ENCODE measurements at regions not wholly inside any gene's neighbourhood (a gene's known extent, or its start where the extent isn't known, plus 50 kb on each side); places are given as distances from the start of the nearest gene placed in this dataset.
"Not testable (repeated sequence)": the region's sequence is repeated elsewhere in the genome, so short reads cannot be mapped to it uniquely, and the experiment has no call there.

GRCh38 chr6:3553254-3553653 lies 96.4 kb upstream of the SLC22A23 start:
- no peak for DNase-seq (ENCODE audit: low read depth in 3 of 3)

DNA sequence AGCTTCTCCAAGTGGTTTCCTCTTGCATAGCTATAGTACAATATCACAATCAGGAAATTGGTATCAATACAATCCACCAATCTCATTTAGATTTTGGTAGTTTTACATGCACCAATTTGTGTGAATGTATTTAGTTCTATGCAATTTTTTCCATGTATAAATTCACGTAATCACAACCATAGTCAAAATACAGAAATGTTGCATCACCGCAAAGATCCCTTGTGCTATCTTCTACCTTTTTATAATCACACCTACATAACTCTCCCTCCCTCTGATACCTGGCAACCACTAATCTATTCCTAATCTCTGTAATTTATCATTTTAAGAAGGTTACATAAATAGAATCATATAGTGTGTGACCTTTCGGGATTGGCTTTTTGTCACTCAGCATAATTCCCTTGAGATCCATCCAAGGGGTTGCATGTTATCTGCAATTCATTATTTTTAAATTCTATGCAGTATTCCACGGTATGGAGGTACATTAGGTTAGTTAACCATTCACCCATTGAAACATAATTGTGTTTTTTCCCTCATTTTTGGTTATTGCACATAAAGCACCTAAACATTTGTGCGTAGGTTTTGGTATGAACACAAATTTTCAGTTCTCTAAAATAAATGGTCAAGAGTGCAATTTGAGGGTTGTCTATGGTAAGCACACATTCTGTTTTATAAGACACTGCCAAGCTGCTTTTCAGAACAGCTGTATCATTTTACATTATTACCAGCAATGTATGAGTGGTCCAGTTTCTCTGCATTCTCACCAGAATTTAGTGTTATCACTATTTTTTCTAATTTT lies 95.1 kb upstream of the SLC22A23 start:
- DNase-seq (ENCODE audit: low read depth in 3 of 3) = no peak

GRCh38 chr6:3549314-3549940 lies 92.6 kb upstream of the SLC22A23 start:
- DNase-seq (ENCODE audit: low read depth in 3 of 3) = no peak

DNA sequence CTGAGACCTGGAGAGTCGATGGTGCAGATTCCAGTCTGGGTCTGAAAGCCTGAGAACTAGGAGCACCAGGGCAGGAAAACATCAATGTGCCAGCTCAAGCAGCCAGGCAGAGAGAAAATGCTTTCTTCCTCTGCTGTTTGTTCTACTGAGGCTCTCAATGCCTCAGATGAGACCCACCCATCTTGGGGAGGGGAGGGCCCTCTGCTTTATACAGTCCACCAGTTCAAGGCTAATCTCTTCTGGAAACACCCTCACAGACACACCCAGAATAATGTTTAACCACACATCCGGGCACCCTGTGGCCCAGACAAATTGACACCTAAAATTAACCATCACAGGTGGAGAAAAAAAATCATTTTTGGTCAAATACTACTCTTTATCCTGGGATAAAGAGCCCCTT lies 89.3 kb upstream of the SLC22A23 start:
- DNase-seq (ENCODE audit: low read depth in 3 of 3) = no peak

GRCh38 chr6:3545156-3545555 lies 88.3 kb upstream of the SLC22A23 start:
- no peak for DNase-seq (ENCODE audit: low read depth in 3 of 3)

GRCh38 chr6:3542032-3542640 lies 85.3 kb upstream of the SLC22A23 start:
- no peak for DNase-seq (ENCODE audit: low read depth in 3 of 3)

GRCh38 chr6:3541006-3541585 lies 84.2 kb upstream of the SLC22A23 start:
- DNase-seq (ENCODE audit: low read depth in 3 of 3) = no peak

DNA sequence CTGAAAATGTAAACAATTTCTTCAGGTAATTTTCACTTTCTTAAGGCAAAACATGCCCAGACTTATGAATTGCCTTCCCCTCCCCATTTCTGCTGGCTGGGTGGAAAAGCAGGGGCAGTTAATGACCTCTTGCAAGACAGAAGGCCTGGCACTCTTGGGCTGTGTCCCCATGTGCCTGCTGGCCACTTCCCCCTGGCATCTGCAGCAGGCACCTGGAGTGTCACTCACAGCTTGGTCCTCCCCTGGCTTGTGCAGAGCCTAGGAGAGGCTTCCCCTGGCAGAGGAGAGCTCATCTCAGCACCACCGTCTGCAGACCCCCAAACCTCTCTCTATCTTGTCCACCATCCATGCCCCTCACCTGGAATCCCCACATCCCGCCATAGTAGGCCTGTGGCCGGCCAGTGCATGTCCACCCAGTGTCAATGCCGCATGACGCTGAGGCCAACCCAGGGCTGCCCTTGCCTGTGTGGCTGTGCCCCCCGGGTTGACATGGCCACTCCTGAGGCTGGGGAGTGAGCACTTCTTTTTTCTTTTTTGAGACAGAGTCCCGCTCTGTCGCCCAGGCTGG lies 83.5 kb upstream of the SLC22A23 start:
- DNase-seq (ENCODE audit: low read depth in 3 of 3) = no peak

GRCh38 chr6:3538536-3538935 lies 81.7 kb upstream of the SLC22A23 start:
- DNase-seq (ENCODE audit: low read depth in 3 of 3) = no peak

DNA sequence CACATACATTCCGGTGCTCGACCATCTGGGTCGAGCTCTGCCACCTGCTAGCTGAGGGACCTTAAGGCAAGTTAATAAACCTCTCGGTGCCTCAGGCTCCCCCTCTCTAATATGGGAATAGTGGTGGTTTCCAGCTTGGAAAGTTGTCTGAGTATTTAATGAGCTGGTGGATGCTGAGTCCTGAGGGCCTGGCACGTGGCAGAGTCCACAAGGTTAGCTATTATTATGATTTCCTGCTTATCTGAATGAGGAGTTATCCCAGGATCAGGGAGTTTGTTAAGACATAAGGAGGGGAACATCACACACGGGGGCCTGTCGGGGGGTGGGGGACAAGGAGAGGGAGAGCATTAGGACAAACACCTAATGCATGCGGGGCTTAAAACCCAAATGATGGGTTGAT lies 80.1 kb upstream of the SLC22A23 start:
- DNase-seq (ENCODE audit: low read depth in 3 of 3) = no peak

DNA sequence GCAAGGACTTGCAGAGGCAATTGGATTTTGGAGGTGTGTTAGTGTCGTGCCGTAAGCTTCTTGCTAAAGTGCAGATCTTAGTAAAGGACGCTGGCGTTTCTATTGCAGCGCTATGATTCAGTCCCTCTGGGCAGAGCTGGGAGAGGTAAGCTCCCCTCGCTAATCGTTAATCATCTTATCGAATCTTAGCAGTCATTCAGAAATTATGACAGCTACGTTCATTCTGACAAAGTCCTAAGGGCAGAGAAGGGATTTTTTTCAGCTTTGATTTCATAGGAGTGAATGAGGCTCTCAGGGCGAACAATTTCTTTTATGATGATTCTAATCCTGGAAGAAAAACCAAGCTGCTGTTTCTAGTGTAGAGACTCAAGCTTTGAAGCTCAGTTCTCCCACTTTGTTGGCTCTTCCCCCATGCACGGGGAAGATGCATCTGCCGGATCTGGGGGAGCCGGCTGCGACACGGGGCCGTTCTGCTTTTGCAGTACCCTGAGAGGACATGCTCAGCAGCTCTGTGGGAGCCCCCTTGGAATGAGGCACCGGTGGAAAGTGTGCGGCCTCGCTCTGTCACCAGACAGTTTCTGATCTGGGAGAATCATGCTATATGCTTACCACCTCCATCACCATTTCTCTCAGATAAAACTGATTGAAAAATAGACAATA lies 79.1 kb upstream of the SLC22A23 start:
- no peak for DNase-seq (ENCODE audit: low read depth in 3 of 3)

DNA sequence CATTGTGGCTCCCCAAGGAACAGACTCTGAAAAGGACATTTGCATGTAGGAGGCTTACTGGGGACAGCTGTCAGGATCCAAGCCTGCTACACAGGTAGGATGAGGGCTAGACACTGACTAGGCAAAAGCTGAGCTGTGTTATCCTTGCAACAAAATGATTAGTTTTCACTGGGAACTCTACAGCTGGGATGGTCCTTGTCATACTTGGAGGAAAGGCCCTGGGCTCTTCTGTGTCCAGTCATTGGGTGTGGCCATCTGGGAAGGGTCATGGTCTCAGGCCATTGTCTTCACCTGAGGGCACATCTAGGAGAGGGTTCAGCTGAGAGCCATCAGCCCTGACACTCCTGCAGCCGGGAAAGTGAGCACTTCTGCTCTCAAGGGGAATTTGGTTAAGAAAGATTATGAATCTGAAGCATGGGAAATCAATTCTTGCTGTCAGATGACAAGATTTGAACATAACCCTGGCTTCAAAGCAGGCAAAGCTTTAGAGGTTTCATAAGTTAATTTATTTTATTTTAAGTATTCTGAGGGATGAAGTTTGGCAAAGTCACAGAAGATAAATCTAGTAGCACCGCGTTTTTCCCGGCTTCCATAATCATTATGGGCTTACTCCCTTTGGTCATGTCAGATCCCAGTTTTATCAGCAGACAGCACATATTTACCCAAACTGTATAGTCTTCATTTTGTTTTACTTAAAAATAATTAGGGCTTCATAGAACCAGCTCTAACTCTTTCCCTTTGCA lies 78.4 kb upstream of the SLC22A23 start:
- DNase-seq (ENCODE audit: low read depth in 3 of 3) = no peak

DNA sequence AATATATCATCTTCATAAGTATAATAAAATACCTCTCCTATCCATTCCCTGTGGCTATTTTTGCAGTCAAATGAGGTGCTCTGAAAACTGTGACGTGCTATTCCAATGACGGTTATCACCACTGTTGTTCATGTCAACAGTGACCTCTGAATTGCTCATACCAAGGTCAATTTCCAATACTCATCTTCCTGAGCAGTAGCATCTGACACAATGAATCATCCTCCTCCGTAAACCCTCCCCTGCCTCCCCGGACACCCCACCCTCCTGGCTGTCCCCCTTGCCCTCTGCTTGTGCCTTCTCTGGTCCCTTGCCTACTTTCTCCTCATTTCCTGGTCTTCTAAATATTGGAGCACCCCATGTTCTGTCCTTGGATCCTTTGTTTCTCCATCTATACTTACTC lies 77.7 kb upstream of the SLC22A23 start:
- no peak for DNase-seq (ENCODE audit: low read depth in 3 of 3)

- DNase-seq (ENCODE audit: low read depth in 3 of 3) = no peak
Observed at GRCh38 chr6:3533981-3534380, 77.1 kb upstream of the SLC22A23 start.

DNA sequence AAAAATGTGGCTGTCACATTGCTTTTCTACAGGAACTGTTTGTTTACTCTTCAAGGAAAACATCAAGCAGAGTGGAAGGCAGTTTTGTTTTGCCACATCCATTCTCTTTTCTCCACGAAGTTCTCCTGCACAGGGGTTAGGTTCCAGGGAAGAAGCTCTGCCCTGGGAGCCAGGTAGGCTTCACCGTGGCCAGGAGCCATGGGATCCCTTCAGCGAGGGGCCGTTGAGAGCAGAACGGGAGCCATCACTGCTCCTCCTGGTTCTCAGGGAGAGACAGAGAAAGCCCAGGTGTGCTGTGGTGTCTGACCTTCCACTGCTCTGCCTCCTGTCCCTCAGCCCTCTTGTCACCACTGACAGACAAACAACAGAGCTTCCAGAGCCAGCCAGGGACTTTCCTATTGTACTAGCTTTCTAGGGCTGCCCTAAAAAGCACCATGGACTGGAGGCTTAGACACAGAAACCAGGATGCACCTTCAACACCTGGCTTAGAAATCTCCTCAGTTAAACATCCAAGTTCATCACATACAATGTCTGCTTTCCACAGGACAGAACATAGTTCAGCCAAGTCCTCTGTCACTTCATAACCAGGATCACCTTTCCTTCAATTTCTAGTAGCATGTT lies 75.6 kb upstream of the SLC22A23 start:
- DNase-seq (ENCODE audit: low read depth in 3 of 3) = no peak

DNA sequence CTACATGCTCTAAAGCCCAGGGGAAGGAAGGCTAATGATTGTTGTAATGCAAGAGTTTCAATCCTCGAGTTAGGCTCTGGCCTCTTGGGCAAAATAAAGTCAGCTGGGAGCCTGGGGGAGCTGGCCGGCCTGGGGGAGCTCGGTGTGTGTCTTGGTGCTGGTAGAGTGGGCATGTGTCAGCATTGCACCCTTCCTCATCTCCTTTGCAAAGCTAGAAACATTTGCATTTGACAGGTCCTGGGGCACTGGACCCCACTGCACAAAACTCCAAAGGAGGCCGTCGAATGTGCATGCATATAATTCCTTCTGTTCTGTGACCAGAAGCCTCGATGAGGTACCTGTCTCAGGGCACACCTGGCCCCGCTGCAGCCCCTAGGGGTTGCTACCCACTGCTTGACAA lies 74.6 kb upstream of the SLC22A23 start:
- no peak for DNase-seq (ENCODE audit: low read depth in 3 of 3)

GRCh38 chr6:3530515-3530914 lies 73.7 kb upstream of the SLC22A23 start:
- DNase-seq (ENCODE audit: low read depth in 3 of 3) = no peak

DNA sequence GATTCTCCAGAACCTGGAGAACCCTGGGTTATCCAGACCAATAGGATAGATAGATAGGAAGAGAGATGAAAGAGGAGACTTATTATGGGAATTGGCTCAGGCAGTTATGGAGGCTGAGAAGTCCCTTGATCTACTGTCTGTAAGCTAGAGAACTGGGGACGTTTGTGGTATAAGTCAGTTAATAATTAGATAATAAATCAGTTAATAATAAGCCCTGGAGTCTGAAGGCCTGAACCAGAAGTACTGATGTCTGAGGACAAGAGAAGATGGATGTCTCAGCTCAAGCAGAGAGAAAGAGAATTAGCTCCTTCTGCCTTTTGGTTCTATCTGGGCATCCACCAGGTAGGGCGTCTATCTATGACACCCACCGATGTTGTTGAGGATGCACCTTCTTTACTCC lies 72.9 kb upstream of the SLC22A23 start:
- DNase-seq (ENCODE audit: low read depth in 3 of 3) = no peak

- DNase-seq (ENCODE audit: low read depth in 3 of 3) = no peak
Observed at GRCh38 chr6:3529232-3529631, 72.4 kb upstream of the SLC22A23 start.

- not testable (repeated sequence) for DNase-seq (ENCODE audit: low read depth in 3 of 3)
Observed at GRCh38 chr6:3528081-3528671, 71.3 kb upstream of the SLC22A23 start.

DNA sequence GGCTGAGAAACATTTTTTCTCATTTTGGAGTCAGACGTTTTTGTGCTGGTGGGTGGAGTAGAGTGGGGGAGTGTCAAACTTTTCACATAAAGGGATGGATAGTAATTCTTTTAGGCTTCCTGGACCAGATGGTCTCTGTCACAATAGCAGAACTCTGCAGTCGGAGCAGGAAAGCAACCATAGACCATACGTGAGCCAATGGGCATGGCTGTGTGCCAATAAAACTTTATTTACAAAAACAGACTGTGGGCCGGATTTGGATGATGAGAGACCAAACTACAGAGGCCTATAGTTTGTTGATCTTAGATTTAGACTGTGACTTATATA lies 70.8 kb upstream of the SLC22A23 start:
- no peak for DNase-seq (ENCODE audit: low read depth in 3 of 3)
